Vagina (tissue), 2 donors: ENCODE measurements at regions not wholly inside any gene's neighbourhood (a gene's known extent, or its start where the extent isn't known, plus 50 kb on each side); places are given as distances from the start of the nearest gene placed in this dataset.

Experiments used
- DNase-seq, 2 donors: peaks; one replicate each; pipeline ENCODE4 v3.0.0-alpha.2; 2017; ENCODE audit errors: extremely low spot score in 2 of 2
- H3K27ac ChIP-seq: fragments of 200-600 bp; sonication (generic); one replicate; pipeline ENCODE4 v1.5.1; 2019
- H3K27me3 ChIP-seq: fragments of 200-600 bp; sonication (generic); one replicate; pipeline ENCODE4 v1.5.1; 2019
- H3K36me3 ChIP-seq, 2 donors: fragments of 200-600 bp; sonication (generic); one replicate each; pipeline ENCODE4 v1.5.1; 2017 to 2019
- H3K4me1 ChIP-seq: fragments of 200-600 bp; sonication (generic); one replicate; pipeline ENCODE4 v1.5.1; 2019
- H3K4me3 ChIP-seq, 2 donors: fragments of 200-600 bp; sonication (generic); 1 replicate in 1 of 2; 2 replicates in 1 of 2; pipeline ENCODE4 v1.5.1; 2016 to 2019
- H3K9me3 ChIP-seq: fragments of 200-600 bp; sonication (generic); one replicate; pipeline ENCODE4 v1.5.1; 2019
- CTCF ChIP-seq, 3 experiments: fragments of 450-650 bp in 2 of 3; fragments of 200-600 bp in 1 of 3; sonication (generic) in 1 of 3; IDR thresholded peaks; one replicate each; pipeline ENCODE4 v1.5.1; 2017 to 2019; ENCODE audit warnings: antibody characterized with exemption in 3 of 3, mild to moderate bottlenecking in 2 of 3, moderate library complexity in 2 of 3
- POLR2A ChIP-seq, 2 donors: fragments of 450-650 bp; IDR thresholded peaks; one replicate each; pipeline ENCODE4 v1.6.1; 2017; ENCODE audit warnings: antibody characterized with exemption in 2 of 2, mild to moderate bottlenecking in 2 of 2, moderate library complexity in 2 of 2
- POLR2AphosphoS5 ChIP-seq, 2 donors: sonication (generic); formaldehyde crosslinking; IDR thresholded peaks; one replicate each; pipeline ENCODE4 v1.9.0; 2017; ENCODE audit warnings: antibody characterized with exemption in 2 of 2, mild to moderate bottlenecking in 2 of 2, low read depth in 1 of 2; ENCODE audit not compliant: insufficient read depth in 1 of 2
- intact Hi-C: fragments of 100-400 bp; cut with DNase I; formaldehyde crosslinking; loops from one replicate; pipeline ENCODE4 v1.15.1; 2023

DNA sequence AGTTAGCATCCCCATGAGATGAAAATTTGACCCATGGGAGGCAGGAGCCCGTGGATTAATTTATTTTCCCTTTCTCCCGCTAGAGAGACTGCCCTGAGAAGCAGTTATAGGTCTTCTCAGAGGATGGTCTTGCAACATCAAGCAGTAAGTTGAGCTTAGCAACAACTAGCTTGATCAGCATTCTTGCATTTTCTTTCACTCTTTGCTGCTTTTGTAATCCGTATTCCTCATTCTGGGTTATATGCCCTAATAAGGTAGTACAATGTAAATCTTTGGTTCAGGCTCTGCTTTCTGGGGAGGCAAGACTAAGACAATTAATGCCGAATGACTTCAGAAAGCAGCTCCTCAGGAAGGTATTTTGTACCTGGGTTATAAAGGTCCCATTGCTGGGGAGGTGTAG is 146.8 kb downstream of the FZD1 start:
- no peak for DNase-seq
- no peaks in the 10 kb centered on the region for H3K36me3 ChIP-seq
- TF ChIP-seq CTCF (IDR thresholded peaks at IDR 0.05), result no peak
- no peak for TF ChIP-seq POLR2A (IDR thresholded peaks at IDR 0.05)
- no peak for TF ChIP-seq POLR2AphosphoS5 (IDR thresholded peaks at IDR 0.05; ENCODE audit: insufficient read depth in 1 of 2, low read depth in 1 of 2)
- no peaks in the 10 kb centered on the region for H3K9me3 ChIP-seq
- no peak overlapping the region for H3K4me3 ChIP-seq
- H3K27ac ChIP-seq, result no peak overlapping the region
- H3K4me1 ChIP-seq, result no peaks in the 10 kb centered on the region
- intact Hi-C loops, result no loop called here
- H3K27me3 ChIP-seq, result no peaks in the 10 kb centered on the region

DNA sequence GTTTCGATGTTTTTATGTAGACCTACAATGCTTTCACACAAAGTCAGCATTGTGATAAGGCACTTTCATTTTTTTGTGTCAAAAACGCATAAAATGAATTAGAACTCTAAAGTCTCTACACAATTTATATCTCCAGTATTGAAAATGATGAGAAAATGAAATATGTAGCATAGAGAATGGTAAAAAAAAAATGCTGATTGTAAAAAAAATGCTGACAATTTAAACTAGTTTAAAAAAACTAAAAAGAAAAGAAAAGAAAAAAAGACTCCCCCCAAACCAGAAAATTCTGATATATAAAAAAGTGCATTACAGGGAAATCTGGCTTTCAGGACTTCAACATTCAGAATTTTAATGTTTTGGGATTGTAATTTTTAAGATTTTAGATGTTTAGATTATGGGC is 148.1 kb downstream of the FZD1 start:
- Histone ChIP-seq H3K4me3 (no peak overlapping the region), H3K27me3 (no peaks in the 10 kb centered on the region), H3K27ac (no peak overlapping the region), H3K36me3 (no peaks in the 10 kb centered on the region), H3K9me3 (no peaks in the 10 kb centered on the region), H3K4me1 (no peaks in the 10 kb centered on the region)
- no peak for TF ChIP-seq CTCF (IDR thresholded peaks at IDR 0.05)
- no peak for TF ChIP-seq POLR2A (IDR thresholded peaks at IDR 0.05)
- TF ChIP-seq POLR2AphosphoS5 (IDR thresholded peaks at IDR 0.05; ENCODE audit: insufficient read depth in 1 of 2, low read depth in 1 of 2), result no peak
- DNase-seq, result no peak
- intact Hi-C loops, result no loop called here

GRCh38 chr7:91414734-91415133 is 150.5 kb downstream of the FZD1 start:
- DNase-seq, result no peak
- H3K27ac ChIP-seq, result no peak overlapping the region
- no peak for TF ChIP-seq POLR2AphosphoS5 (IDR thresholded peaks at IDR 0.05; ENCODE audit: insufficient read depth in 1 of 2, low read depth in 1 of 2)
- TF ChIP-seq CTCF (IDR thresholded peaks at IDR 0.05), result no peak
- no peak for TF ChIP-seq POLR2A (IDR thresholded peaks at IDR 0.05)

GRCh38 chr7:91416155-91416865 is 152.1 kb downstream of the FZD1 start:
- Histone ChIP-seq H3K9me3 (no peaks in the 10 kb centered on the region), H3K4me1 (no peaks in the 10 kb centered on the region), H3K27ac (no peak overlapping the region), H3K4me3 (no peak overlapping the region), H3K27me3 (no peaks in the 10 kb centered on the region), H3K36me3 (no peaks in the 10 kb centered on the region)
- intact Hi-C loops, result no loop called here
- no peak for TF ChIP-seq POLR2AphosphoS5 (IDR thresholded peaks at IDR 0.05; ENCODE audit: insufficient read depth in 1 of 2, low read depth in 1 of 2)
- TF ChIP-seq CTCF (IDR thresholded peaks at IDR 0.05), result no peak
- TF ChIP-seq POLR2A (IDR thresholded peaks at IDR 0.05), result no peak
- no peak for DNase-seq

More at GRCh38 chr7:91414734-91415133, 150.5 kb downstream of the FZD1 start:
- Histone ChIP-seq H3K27me3 (no peaks in the 10 kb centered on the region), H3K9me3 (no peaks in the 10 kb centered on the region), H3K4me3 (no peak overlapping the region), H3K36me3 (no peaks in the 10 kb centered on the region), H3K4me1 (no peaks in the 10 kb centered on the region)
- intact Hi-C loops, result no loop called here

GRCh38 chr7:91420606-91421005 is 156.4 kb downstream of the FZD1 start:
- intact Hi-C loops, result no loop called here
- Histone ChIP-seq H3K9me3 (no peaks in the 10 kb centered on the region), H3K27ac (no peak overlapping the region), H3K27me3 (no peaks in the 10 kb centered on the region), H3K36me3 (no peaks in the 10 kb centered on the region), H3K4me1 (no peaks in the 10 kb centered on the region), H3K4me3 (no peak overlapping the region)
- TF ChIP-seq POLR2A (IDR thresholded peaks at IDR 0.05) (no peak), CTCF (IDR thresholded peaks at IDR 0.05) (no peak)
- DNase-seq, result no peak
